K562 (cell line): ENCODE measurements at regions not wholly inside any gene's neighbourhood (a gene's known extent, or its start where the extent isn't known, plus 50 kb on each side); places are given as distances from the start of the nearest gene placed in this dataset.

Source experiments
- ATAC-seq: fragments of 200-7000 bp; cut with Tn5 transposase; 3 replicates; pipeline ENCODE4 v1.9.1; 2020; ENCODE audit warnings: moderate library complexity
- BruUV-seq: library from RNA; stranded (reverse); fragments of 400-500 nt; replicated peaks from 2 replicates; lab custom pipeline; 2021; lab: Mats Ljungman, UMichigan
- CTCF ChIA-PET: fragments of 300-600 bp; formaldehyde crosslinking; extraction: SDS; loops from one replicate; lab custom pipeline; 2021; ENCODE audit warnings: low intra/inter-chr PET ratio; lab: Yijun Ruan, JAX
- POLR2A ChIA-PET: fragments of 300-600, 350-650 bp; sonication (Branson Sonifier 250); formaldehyde crosslinking; extraction: SDS; loops from one replicate; lab custom pipeline; 2021; ENCODE audit warnings: antibody characterized with exemption, inconsistent platforms; lab: Yijun Ruan, JAX
- DNase-seq, 4 experiments: peaks; one replicate each; pipeline versions ENCODE4 v3.0.0 to v3.0.0-alpha.2; 2011 to 2018; ENCODE audit warnings: low spot score in 3 of 4, mixed read lengths in 3 of 4; ENCODE audit errors: extremely low read depth in 1 of 4
- FAIRE-seq: peaks from 2 replicates; lab custom pipeline; 2011; peaks lifted over from hg19 to GRCh38; lab: Jason Lieb, UNC
- H2AFZ ChIP-seq: 2 replicates; pipeline ENCODE4 v1.6.0; 2011; ENCODE audit warnings: low read depth, low read length, control low read depth, inconsistent platforms
- H3K27ac ChIP-seq: fragments of 200-600 bp; 3 replicates; pipeline ENCODE4 v1.8.0; 2011; ENCODE audit warnings: low read depth, mild to moderate bottlenecking, control low read depth, inconsistent platforms, low read length, moderate library complexity, mixed read lengths; ENCODE audit errors: extremely low read depth
- H3K27me3 ChIP-seq, 2 experiments: fragments of 300-600 bp in 1 of 2; 2 replicates in 1 of 2; 3 replicates in 1 of 2; pipeline versions ENCODE4 v1.6.0 to v1.8.0; 2011; ENCODE audit warnings: inconsistent platforms in 2 of 2, low read length in 2 of 2, mild to moderate bottlenecking in 1 of 2, mixed read lengths in 1 of 2, moderate library complexity in 1 of 2; ENCODE audit not compliant: control insufficient read depth in 2 of 2, insufficient read depth in 2 of 2
- H3K36me3 ChIP-seq: fragments of 300-600 bp; 3 replicates; pipeline ENCODE4 v1.8.0; 2011; ENCODE audit warnings: mild to moderate bottlenecking, low read length, inconsistent platforms; ENCODE audit not compliant: control insufficient read depth, insufficient read depth
- H3K4me1 ChIP-seq, 2 experiments: fragments of 200-600 bp in 1 of 2; replicated peaks in 1 of 2; 2 replicates in 1 of 2; 3 replicates in 1 of 2; pipeline versions ENCODE4 v1.5.1 to v1.8.0; 2011; ENCODE audit warnings: inconsistent platforms in 2 of 2, low read length in 2 of 2, mild to moderate bottlenecking in 1 of 2, mixed read lengths in 1 of 2, moderate library complexity in 1 of 2; ENCODE audit not compliant: control insufficient read depth in 2 of 2, insufficient read depth in 2 of 2
- H3K4me2 ChIP-seq: 2 replicates; pipeline ENCODE4 v1.6.1; 2011; ENCODE audit warnings: low read length, control low read depth, inconsistent platforms, mixed read lengths; ENCODE audit not compliant: insufficient read depth
- H3K4me3 ChIP-seq: fragments of 200-600 bp; sonication (generic), shearing (Covaris generic); 2 replicates; pipeline ENCODE4 v1.5.1; 2016; ENCODE audit warnings: control low read depth, inconsistent platforms
- H3K79me2 ChIP-seq: fragments of 200-600 bp; 3 replicates; pipeline ENCODE4 v1.8.0; 2011; ENCODE audit warnings: low read length, inconsistent platforms; ENCODE audit not compliant: control insufficient read depth, insufficient read depth
- H3K9ac ChIP-seq, 2 experiments: 2 replicates each; pipeline versions ENCODE4 v1.6.0 to v1.6.1; 2011; ENCODE audit warnings: low read depth in 2 of 2, low read length in 2 of 2, control low read depth in 1 of 2, inconsistent platforms in 1 of 2, mild to moderate bottlenecking in 1 of 2, mixed read lengths in 1 of 2; ENCODE audit not compliant: insufficient read depth in 1 of 2
- H3K9me1 ChIP-seq: one replicate; pipeline ENCODE4 v1.6.0; 2011; ENCODE audit warnings: inconsistent platforms, mild to moderate bottlenecking, low read length, moderate library complexity; ENCODE audit not compliant: control insufficient read depth, insufficient read depth
- H3K9me3 ChIP-seq: replicated peaks from 2 replicates; pipeline ENCODE4 v1.5.1; 2011; ENCODE audit warnings: low read depth, low read length, inconsistent platforms; ENCODE audit not compliant: control insufficient read depth, insufficient read depth
- H4K20me1 ChIP-seq: replicated peaks from 2 replicates; pipeline ENCODE4 v1.6.1; 2011; ENCODE audit warnings: low read length, inconsistent platforms, mixed read lengths; ENCODE audit not compliant: control insufficient read depth, insufficient read depth
- CEBPG ChIP-seq, 3 experiments: fragments of 200-800 bp in 1 of 3; sonication (Bioruptor generic) in 1 of 3; sonication (generic) in 1 of 3; formaldehyde crosslinking in 1 of 3; IDR thresholded peaks in 2 of 3; conservative IDR thresholded peaks in 1 of 3; 2 replicates each; pipeline versions ENCODE4 v1.6.1 to v1.8.0; 2016 to 2022; ENCODE audit warnings: missing compliant biosample characterization in 2 of 3, missing genetic modification characterization in 2 of 3, mild to moderate bottlenecking in 1 of 3, missing genetic modification reagents in 1 of 3
- ELF1 ChIP-seq: fragments of 200-800 bp; sonication (Bioruptor generic); IDR thresholded peaks from 2 replicates; pipeline ENCODE4 v1.6.1; 2016; ENCODE audit warnings: missing genetic modification characterization, missing compliant biosample characterization
- FOSL1 ChIP-seq: fragments of 200-800 bp; sonication (Bioruptor generic); conservative IDR thresholded peaks from 2 replicates; pipeline ENCODE4 v1.6.1; 2016; ENCODE audit warnings: missing genetic modification characterization, missing compliant biosample characterization
- JUN ChIP-seq, 2 experiments: sonication (generic) in 1 of 2; formaldehyde crosslinking in 1 of 2; IDR thresholded peaks; 2 replicates each; pipeline versions ENCODE4 v1.6.1 to v1.8.0; 2012 to 2022; ENCODE audit warnings: borderline replicate concordance in 2 of 2, mild to moderate bottlenecking in 2 of 2, improper control_type of control experiment in 1 of 2, low read depth in 1 of 2, low read length in 1 of 2, missing genetic modification reagents in 1 of 2
- POLR2H ChIP-seq: IDR thresholded peaks from 2 replicates; pipeline ENCODE4 v1.6.1; 2016; ENCODE audit warnings: missing genetic modification characterization, low read depth, mild to moderate bottlenecking, control low read depth, missing compliant biosample characterization, moderate library complexity
- PTRF ChIP-seq: fragments of 450-650 bp; IDR thresholded peaks from 2 replicates; pipeline ENCODE4 v1.6.1; 2016; ENCODE audit warnings: mild to moderate bottlenecking, missing genetic modification characterization, missing compliant biosample characterization
- SP2 ChIP-seq: IDR thresholded peaks from 2 replicates; pipeline ENCODE4 v1.6.1; 2011; ENCODE audit warnings: mild to moderate bottlenecking, low read depth, low read length, moderate library complexity; ENCODE audit not compliant: poor library complexity, severe bottlenecking; ENCODE audit errors: extremely low read depth
- YBX1 ChIP-seq: fragments of 450-650 bp; IDR thresholded peaks from 2 replicates; pipeline ENCODE4 v1.7.1; 2016; ENCODE audit warnings: mild to moderate bottlenecking
- ZEB2 ChIP-seq: fragments of 450-650 bp; IDR thresholded peaks from 2 replicates; pipeline ENCODE4 v1.6.1; 2016
- ZNF133 ChIP-seq: fragments of 250-450 bp; sonication (Bioruptor Pico); IDR thresholded peaks from 2 replicates; pipeline ENCODE4 v1.4.0; 2020; ENCODE audit warnings: mild to moderate bottlenecking
- ZNF263 ChIP-seq: sonication (generic); formaldehyde crosslinking; IDR thresholded peaks from 2 replicates; pipeline ENCODE4 v1.8.0; 2022; ENCODE audit warnings: mild to moderate bottlenecking, missing genetic modification reagents, borderline replicate concordance
- ZNF561 ChIP-seq: fragments of 450-650 bp; formaldehyde crosslinking; conservative IDR thresholded peaks from 2 replicates; pipeline ENCODE4 v1.4.0; 2020; ENCODE audit warnings: mild to moderate bottlenecking, moderate library complexity
- WGBS: fragments of 100-300 bp; shearing (Covaris generic); methylation state at CpG from one replicate; pipeline ENCODE4 v1.1.6; 2016; ENCODE audit warnings: low coverage, mixed read lengths; ENCODE audit not compliant: insufficient coverage; ENCODE audit errors: missing lambda C conversion rate; 5-methylcytosine and 5-hydroxymethylcytosine counted together
- in situ Hi-C: fragments of 300-500 bp; cut with MboI; formaldehyde crosslinking; loops from 4 replicates; pipeline ENCODE4 v1.15.0; 2018; ENCODE audit warnings: inconsistent platforms, mixed read lengths
- intact Hi-C: fragments of 100-400 bp; cut with micrococcal nuclease; formaldehyde crosslinking; loops from 2 replicates; pipeline ENCODE4 v1.14.2; 2022
- TF ChIP-seq, protein P1 (sequence below), 2 experiments: fragments of 200-800 bp in 1 of 2; sonication (Bioruptor generic) in 1 of 2; sonication (generic) in 1 of 2; formaldehyde crosslinking in 1 of 2; IDR thresholded peaks in 1 of 2; conservative IDR thresholded peaks in 1 of 2; 2 replicates each; pipeline versions ENCODE4 v1.5.0 to v1.6.1; 2016 to 2020; ENCODE audit warnings: missing compliant biosample characterization in 1 of 2, missing genetic modification characterization in 1 of 2, missing genetic modification reagents in 1 of 2

DNA sequence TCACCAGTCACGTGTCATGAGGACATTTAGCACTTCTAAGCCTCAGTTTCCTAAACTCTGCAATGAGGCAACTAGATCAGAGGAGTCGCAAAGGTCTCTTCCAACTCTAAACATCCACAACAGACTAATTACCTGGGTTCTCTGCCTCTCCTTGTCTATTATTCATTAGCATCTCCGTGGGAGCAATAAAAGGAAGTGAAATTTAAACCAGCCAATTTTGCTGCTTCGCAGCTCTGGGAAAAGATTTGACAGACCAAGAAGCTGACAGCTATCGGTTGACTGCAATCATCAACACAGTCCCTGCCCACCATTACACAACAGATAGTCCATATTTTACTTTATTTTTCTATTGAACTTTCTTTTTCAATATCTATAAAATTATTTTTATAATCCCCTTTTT is 308.9 kb downstream of the NR2F1-AS1 start:
- intact Hi-C loops (no loop called here), in situ Hi-C loops (no loop called here)
- Histone ChIP-seq H3K27ac (no peak overlapping the region), H3K4me3 (no peak overlapping the region), H4K20me1 (no peaks in the 10 kb centered on the region), H2AFZ (no peak overlapping the region), H3K9me3 (no peaks in the 10 kb centered on the region), H3K9me1 (no peaks in the 10 kb centered on the region), H3K79me2 (no peaks in the 10 kb centered on the region), H3K27me3 (no peaks in the 10 kb centered on the region), H3K9ac (no peak overlapping the region), H3K36me3 (no peaks in the 10 kb centered on the region), H3K4me2 (no peak overlapping the region), H3K4me1 (no peaks in the 10 kb centered on the region)
- no peak for FAIRE-seq
- ATAC-seq: no peak
- TF ChIP-seq YBX1 (no peak), ELF1 (tag) (no peak), ZEB2 (no peak), ZNF263 (CRISPR knock-in tag) (no peak), ZNF133 (CRISPR knock-in tag) (no peak), POLR2H (no peak), SP2 (no peak), JUN (IDR thresholded peaks at IDR 0.05; ENCODE audit: borderline replicate concordance, low read depth, low read length) (no peak), JUN (CRISPR knock-in tag; IDR thresholded peaks at IDR 0.05; ENCODE audit: borderline replicate concordance) (no peak), PTRF (no peak), FOSL1 (tag) (no peak), CEBPG (CRISPR knock-in tag; IDR thresholded peaks at IDR 0.05) (no peak), CEBPG (tag; conservative IDR thresholded peaks at IDR 0.05 in 1 of 2, IDR thresholded peaks at IDR 0.05 in 1 of 2) (no peak), ZNF561 (CRISPR knock-in tag) (no peak)
- TF ChIP-seq, protein P1, sequence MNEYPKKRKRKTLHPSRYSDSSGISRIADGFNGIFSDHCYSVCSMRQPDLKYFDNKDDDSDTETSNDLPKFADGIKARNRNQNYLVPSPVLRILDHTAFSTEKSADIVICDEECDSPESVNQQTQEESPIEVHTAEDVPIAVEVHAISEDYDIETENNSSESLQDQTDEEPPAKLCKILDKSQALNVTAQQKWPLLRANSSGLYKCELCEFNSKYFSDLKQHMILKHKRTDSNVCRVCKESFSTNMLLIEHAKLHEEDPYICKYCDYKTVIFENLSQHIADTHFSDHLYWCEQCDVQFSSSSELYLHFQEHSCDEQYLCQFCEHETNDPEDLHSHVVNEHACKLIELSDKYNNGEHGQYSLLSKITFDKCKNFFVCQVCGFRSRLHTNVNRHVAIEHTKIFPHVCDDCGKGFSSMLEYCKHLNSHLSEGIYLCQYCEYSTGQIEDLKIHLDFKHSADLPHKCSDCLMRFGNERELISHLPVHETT (CRISPR knock-in tag; conservative IDR thresholded peaks at IDR 0.05 in 1 of 2, IDR thresholded peaks at IDR 0.05 in 1 of 2): no peak
- DNase-seq: no peak
- ChIA-PET CTCF (no interaction called here), POLR2A (no interaction called here)
- BruUV-seq: no TSS peak
- WGBS: 0% methylated on average over 5 of the region's 5 CpGs
